HT-29 (cell line): ENCODE measurements at regions not wholly inside any gene's neighbourhood (a gene's known extent, or its start where the extent isn't known, plus 50 kb on each side); places are given as distances from the start of the nearest gene placed in this dataset.
A peak's percentile ranks its signal among the peaks of the same experiment; 100 is the strongest.
"Not testable (repeated sequence)": the region's sequence is repeated elsewhere in the genome, so short reads cannot be mapped to it uniquely, and the experiment has no call there.

Experiments used
- DNase-seq: peaks from one replicate; pipeline ENCODE4 v3.0.0-alpha.2; 2015; ENCODE audit warnings: low spot score

DNA sequence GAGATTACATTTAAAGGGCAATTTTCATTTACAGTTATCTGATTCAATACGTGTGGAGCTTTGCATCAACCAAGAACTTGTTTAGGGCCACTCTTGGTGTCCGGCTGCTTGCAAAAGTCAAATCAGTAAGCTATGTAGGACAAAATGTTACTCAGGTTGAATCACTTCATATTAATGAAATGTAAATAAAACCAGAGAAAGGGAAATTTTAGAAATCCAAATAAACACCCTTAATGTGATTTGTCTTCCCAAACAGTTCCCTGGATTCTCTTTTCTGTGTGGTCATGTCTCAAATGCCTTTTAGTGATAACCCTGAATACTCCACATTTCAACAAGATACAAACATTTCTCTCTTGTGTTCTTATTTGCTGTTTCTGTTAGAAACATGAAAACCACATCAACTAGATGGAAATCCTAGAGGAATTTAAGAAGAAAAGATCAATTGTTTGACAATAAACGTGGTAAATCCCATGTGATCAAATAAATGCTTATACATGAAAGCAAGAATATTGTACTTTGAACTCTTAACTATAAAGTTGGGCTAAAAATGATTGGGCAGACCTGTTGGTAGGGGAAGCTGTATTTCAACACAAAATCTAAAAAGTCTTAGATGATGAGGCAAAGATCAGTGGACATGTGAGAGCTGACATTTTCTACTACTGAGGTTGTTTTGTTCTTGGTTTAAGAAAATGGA, 101.3 kb downstream of the CDC42EP3 start:
- DNase-seq, result no peak

GRCh38 chr2:37570773-37571586, 100.5 kb downstream of the CDC42EP3 start:
- DNase-seq, result no peak

DNA sequence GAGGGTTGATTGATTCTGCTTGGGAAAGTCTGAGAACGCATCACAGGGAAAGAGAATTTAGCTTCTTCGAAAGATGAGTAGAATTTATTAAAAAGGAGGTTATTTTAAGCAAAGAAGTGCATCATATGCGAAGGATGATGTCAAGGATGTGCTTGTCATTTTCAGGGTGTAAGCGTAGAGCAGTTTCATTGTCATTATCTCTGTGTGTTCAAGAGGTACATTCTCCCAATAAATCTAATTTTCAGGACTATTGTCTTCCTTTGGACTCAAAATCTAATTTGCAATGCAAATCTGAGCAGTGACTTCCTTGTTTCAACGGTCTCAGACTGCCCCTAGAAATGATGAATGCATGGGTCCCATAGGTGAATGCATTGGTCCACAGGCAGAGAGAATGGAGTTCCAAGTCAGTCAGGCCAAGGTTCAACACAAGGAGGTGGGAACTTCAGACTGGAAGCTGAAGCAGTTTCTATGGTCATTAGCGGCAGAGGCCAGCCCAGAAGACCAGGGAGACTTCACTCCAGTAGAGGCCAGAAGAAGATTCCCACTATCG, 99.8 kb downstream of the CDC42EP3 start:
- no peak for DNase-seq

- no peak for DNase-seq
These were observed 97.7 kb downstream of the CDC42EP3 start for GRCh38 chr2:37573451-37574388.

- no peak for DNase-seq
These were observed 95.7 kb downstream of the CDC42EP3 start for GRCh38 chr2:37575780-37576179.

DNA sequence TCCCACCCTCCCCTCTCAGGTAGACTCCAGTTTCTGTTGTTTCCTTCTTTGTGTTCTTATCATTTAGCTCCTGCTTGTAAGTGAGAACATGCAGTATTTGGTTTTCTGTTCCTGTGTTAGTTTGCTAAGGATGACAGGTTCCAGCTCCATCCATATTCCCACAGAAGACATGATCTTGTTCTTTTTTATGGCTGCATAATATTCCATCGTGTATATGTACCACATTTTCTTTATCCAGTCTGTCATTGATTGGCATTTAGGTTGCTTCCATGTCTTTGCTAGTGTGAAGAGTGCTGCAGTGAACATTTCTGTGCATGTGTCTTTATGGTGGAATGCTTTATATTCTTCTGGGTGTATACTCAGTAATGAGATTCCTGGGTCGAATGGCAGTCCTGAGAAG, 95.2 kb downstream of the CDC42EP3 start:
- DNase-seq, result not testable (repeated sequence)

DNA sequence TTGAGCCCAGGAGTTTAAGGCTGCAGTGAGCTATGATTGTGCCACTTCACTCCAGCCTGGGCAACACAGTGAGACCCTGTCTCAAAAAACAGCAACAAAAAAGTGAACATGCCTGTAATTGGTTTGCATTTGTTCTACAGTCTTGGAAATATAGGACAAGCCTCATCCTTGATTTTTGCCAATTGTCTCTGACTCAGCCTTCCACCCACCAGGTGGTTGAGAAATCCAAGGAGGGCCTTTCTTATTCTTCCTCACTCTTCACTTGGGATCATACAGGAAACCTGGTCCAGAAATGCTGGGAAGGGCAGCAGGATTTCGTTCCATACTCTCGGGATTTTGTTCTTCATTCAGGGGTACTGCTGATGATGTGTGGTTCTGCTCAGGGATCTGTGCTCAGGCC, 94.6 kb downstream of the CDC42EP3 start:
- no peak for DNase-seq

GRCh38 chr2:37579192-37579713, 92.2 kb downstream of the CDC42EP3 start:
- no peak for DNase-seq

DNA sequence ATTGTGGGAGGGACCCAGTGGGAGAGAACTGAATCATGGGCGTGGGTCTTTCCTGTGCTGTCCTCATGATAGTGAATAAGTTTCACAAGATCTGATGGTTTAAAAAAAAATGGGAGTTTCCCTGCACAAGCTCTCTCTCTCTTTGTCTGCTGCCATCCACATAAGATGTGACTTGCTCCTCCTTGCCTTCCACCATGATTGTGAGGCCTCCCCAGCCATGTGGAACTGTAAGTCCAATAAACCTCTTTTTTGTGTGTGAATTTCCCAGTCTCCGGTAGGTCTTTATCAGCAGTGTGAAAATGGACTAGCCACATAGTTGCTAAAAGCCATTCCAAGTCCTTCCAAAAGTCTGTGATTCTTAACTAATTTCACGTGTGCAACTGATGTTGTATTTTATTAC, 91.5 kb downstream of the CDC42EP3 start:
- DNase-seq, result not testable (repeated sequence)

DNA sequence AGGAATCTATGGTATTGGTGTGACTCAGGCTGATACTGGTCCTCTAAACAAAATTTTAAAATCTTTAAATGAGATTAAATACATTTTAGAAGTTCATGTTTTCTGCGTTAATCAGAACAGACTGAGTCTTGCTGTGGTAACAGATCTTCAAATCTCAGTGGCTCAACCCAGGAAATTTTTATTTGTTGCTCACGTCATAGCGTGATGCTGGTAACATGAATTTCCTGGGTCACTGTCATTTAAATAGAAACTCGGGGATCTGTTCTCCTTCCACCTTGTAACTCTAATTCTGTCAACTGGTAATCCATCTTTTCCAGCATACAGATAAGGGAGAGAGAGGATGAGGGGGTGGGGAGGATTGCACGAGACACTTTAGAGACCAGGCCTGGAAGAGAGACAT, 90.0 kb downstream of the CDC42EP3 start:
- DNase-seq, result no peak

GRCh38 chr2:37582481-37583220, 88.8 kb downstream of the CDC42EP3 start:
- DNase-seq, result no peak

GRCh38 chr2:37583402-37583801, 88.0 kb downstream of the CDC42EP3 start:
- no peak for DNase-seq

DNA sequence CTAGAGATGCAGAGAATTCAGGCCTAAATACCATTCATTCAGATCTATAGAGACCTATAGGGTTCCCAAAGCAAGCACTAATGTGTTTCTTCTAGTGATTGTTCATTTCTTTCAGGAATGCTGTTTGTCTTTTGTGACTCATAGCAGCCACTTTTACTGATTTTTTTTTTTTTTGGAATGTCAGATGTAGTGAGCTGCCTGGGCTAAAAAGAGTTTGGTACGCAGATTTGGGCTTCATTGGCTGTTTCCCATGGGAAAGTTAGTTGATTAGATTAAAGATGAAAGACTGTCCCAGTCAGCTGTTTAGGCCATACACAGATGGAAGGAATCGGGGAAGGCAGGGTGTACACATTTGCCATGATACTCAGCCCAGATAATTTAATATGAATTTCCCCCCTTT, 87.6 kb downstream of the CDC42EP3 start:
- DNase-seq, result no peak

GRCh38 chr2:37585295-37585908, 86.0 kb downstream of the CDC42EP3 start:
- DNase-seq, result peak; percentile 38

DNA sequence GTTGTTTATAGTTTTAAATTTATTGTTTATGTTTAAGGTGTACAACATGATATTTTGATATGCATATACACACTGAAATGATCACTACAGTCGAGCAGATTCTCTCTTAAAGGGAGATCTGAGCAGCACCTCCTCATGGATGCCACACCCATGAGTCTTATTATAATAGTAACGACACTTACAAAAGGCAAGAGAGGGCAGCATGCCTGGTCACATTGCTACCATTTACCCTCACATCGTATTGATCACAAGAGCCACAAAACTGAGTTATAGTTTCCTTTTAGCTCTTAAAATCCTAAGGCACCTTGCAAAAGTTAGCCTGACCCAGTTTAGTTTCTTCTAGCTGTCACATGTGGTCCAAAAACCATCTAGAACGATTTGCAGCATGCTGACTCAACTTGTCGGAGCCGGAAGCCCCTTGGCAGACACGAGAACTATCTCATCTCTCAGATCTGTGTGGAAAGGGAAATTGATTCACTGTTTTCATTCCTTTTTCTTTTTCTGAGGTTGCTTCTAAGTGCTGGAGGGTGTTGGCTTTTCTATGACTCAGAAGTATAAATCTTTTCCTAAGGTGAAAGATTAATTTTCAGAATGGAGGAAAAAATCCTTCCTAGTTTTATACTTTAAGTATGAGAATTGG, 85.3 kb downstream of the CDC42EP3 start:
- peak; percentile 30 for DNase-seq

DNA sequence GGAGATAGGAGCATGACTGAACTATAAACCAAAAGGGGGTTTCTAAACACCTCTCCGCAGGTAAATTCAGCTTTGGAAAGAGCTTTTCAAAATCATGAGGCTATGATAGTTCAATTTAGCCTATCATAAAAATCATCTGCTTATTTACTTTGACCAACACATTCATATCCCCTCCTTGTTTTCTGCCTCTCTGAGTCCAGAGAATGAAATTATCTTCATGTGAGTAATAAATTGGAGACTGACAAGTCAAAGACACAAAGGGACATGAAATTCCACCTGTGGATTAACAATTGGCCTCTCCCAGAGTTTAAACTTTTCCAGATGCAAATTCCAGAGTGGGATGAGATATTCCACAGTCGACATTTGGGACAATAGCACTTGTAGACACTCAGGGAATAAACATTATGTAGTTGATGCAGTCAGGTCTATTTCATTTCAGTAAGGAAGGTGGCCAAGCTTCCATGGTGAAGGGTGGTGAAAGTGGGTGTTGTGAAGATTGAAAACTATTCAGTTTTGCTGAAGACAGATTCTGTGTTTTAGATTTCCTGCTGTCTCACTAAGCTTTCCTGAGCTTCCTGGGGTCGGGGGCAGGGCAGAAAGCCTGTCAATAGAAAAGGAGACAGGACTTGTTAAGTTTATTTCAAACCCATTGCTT, 84.7 kb downstream of the CDC42EP3 start:
- DNase-seq, result peak; percentile 29

- DNase-seq, result no peak
These were observed 83.6 kb downstream of the CDC42EP3 start for GRCh38 chr2:37587817-37588216.

DNA sequence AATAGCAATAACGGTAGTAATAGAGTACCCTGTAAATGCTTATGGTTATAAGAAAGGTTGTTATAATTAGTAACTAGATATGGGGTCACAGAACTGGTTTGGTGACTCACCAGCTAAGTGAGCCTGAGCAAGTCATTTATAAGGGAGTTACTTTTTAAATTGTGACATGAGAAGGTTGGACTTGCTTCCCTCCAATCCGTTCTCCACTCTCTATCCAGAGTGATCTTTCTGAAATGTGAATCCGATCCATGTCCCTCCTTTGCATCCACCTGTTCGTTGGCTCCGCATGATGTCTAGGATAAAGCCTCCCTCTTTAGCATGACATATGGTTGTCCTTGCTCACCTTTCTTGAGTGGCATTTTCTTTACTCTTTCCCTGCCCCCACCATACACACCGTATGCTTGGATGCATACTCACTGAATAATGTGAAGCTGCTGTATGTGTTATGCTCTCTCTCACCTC, 83.1 kb downstream of the CDC42EP3 start:
- DNase-seq, result peak; percentile 90

GRCh38 chr2:37589298-37589697, 82.1 kb downstream of the CDC42EP3 start:
- DNase-seq, result peak; percentile 6
